MM.1S (cell line): ENCODE measurements at regions not wholly inside any gene's neighbourhood (a gene's known extent, or its start where the extent isn't known, plus 50 kb on each side); places are given as distances from the start of the nearest gene placed in this dataset.

Source experiments
- EZH2 ChIP-seq: fragments of 300-600 bp; sonication (generic); optimal IDR thresholded peaks from 2 replicates; pipeline ENCODE3; 2017; ENCODE audit warnings: low read depth, mild to moderate bottlenecking, antibody characterized with exemption, low read length, mixed read lengths
- EZH2phosphoT487 ChIP-seq: fragments of 300-600 bp; sonication (generic); IDR thresholded peaks from 2 replicates; pipeline ENCODE4 v1.6.1; 2018; ENCODE audit warnings: antibody characterized with exemption, low read length
- TF ChIP-seq, protein P1 (sequence below): fragments of 300-600 bp; sonication (generic); IDR thresholded peaks from 2 replicates; pipeline ENCODE4 v1.5.1; 2016; ENCODE audit warnings: antibody characterized with exemption, low read length, mixed read lengths

DNA sequence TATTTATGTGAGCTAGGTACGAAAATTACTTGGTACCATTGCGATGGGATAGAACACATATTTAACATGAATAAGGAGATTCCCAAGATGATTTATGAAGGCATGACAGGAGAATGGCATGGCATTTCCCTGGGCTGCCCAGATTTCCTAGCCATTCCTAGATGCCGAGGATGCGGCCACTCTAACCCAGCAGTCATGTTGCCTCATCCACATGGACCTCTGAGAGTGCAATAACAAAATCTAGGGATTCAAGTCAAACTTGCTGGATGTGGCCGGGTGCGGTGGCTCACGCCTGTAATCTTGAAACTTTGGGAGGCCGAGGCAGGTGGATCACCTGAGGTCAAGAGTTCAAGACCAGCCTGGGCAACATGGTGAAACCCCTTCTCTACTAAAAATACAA, 110.8 kb upstream of the ARL4C start:
- TF ChIP-seq, protein P1, sequence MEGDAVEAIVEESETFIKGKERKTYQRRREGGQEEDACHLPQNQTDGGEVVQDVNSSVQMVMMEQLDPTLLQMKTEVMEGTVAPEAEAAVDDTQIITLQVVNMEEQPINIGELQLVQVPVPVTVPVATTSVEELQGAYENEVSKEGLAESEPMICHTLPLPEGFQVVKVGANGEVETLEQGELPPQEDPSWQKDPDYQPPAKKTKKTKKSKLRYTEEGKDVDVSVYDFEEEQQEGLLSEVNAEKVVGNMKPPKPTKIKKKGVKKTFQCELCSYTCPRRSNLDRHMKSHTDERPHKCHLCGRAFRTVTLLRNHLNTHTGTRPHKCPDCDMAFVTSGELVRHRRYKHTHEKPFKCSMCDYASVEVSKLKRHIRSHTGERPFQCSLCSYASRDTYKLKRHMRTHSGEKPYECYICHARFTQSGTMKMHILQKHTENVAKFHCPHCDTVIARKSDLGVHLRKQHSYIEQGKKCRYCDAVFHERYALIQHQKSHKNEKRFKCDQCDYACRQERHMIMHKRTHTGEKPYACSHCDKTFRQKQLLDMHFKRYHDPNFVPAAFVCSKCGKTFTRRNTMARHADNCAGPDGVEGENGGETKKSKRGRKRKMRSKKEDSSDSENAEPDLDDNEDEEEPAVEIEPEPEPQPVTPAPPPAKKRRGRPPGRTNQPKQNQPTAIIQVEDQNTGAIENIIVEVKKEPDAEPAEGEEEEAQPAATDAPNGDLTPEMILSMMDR, result no peak
- no peak for TF ChIP-seq EZH2phosphoT487
- TF ChIP-seq EZH2, result no peak
